ENCODE measurements at regions not wholly inside any gene's neighbourhood (a gene's known extent, or its start where the extent isn't known, plus 50 kb on each side); places are given as distances from the start of the nearest gene placed in this dataset.
A peak's percentile ranks its signal among the peaks of the same experiment; 100 is the strongest.

- TF ChIP-seq, protein P1, sequence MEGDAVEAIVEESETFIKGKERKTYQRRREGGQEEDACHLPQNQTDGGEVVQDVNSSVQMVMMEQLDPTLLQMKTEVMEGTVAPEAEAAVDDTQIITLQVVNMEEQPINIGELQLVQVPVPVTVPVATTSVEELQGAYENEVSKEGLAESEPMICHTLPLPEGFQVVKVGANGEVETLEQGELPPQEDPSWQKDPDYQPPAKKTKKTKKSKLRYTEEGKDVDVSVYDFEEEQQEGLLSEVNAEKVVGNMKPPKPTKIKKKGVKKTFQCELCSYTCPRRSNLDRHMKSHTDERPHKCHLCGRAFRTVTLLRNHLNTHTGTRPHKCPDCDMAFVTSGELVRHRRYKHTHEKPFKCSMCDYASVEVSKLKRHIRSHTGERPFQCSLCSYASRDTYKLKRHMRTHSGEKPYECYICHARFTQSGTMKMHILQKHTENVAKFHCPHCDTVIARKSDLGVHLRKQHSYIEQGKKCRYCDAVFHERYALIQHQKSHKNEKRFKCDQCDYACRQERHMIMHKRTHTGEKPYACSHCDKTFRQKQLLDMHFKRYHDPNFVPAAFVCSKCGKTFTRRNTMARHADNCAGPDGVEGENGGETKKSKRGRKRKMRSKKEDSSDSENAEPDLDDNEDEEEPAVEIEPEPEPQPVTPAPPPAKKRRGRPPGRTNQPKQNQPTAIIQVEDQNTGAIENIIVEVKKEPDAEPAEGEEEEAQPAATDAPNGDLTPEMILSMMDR (IDR thresholded peaks at IDR 0.05), result no peak
Measured at GRCh38 chr9:75228893-75229292, 140.6 kb downstream of the OSTF1 start.

DNA sequence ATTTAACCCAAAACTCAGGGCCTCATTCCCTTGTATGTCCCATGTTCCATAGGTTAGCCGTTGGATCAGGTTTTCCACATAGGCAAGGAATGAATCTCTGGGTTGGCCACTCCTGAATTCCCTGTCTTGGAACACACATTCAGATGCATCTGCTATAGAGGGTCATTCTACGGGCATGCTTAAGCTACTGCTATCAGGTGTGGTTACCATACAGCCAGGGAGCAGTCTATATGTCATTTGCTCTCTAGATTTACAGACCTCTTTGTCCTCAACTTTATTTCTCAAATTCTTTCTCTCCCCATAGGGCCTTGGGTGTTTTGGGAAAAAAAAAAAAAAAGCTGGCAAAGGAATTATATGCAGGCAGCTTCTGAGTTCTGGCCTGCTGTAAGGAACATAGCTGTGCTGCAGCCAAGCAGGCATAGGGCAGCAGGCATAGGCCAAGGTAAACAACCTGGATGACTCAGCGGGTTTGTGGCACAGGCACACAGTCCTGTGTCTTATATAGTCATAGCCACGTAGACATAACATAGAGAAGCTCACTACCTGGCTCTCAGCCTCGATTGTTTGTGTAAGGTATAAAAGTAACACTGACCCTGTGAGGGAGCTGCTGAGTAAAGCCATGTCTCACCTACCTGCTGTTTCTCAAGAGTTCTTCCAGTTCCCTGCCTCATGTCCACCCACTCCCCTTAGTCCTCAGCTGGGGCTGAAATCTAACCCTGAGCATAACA lies 141.5 kb downstream of the OSTF1 start:
- TF ChIP-seq, protein P1 (IDR thresholded peaks at IDR 0.05), result peak; percentile 24; the same call in 1 of the 2 replicates

DNA sequence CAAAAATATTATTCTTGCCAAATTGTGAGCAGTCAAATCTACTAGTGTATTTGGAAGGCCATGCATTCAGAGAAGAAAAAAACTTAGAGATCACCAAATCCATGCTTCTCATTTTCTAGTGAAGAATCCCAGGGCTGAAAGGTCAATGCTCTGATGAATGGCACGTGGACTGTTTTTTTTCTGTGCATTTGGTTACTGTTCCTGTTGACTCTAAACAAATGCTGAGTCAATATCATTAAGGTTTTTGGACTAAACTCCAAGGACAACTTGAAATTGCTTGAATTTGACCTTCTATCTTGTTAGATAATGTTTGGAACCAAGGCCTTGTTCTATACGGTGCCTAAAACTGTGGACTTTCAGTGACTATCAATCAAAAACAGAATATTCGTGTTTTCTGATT lies 142.2 kb downstream of the OSTF1 start:
- TF ChIP-seq, protein P1 (IDR thresholded peaks at IDR 0.05), result no peak

- TF ChIP-seq, protein P1 (IDR thresholded peaks at IDR 0.05), result no peak
Measured at GRCh38 chr9:75231167-75231566, 142.9 kb downstream of the OSTF1 start.

- TF ChIP-seq, protein P1 (IDR thresholded peaks at IDR 0.05), result no peak
Measured at GRCh38 chr9:75233011-75233410, 144.7 kb downstream of the OSTF1 start.

GRCh38 chr9:75235632-75236031 lies 147.3 kb downstream of the OSTF1 start:
- TF ChIP-seq, protein P1 (IDR thresholded peaks at IDR 0.05), result no peak

DNA sequence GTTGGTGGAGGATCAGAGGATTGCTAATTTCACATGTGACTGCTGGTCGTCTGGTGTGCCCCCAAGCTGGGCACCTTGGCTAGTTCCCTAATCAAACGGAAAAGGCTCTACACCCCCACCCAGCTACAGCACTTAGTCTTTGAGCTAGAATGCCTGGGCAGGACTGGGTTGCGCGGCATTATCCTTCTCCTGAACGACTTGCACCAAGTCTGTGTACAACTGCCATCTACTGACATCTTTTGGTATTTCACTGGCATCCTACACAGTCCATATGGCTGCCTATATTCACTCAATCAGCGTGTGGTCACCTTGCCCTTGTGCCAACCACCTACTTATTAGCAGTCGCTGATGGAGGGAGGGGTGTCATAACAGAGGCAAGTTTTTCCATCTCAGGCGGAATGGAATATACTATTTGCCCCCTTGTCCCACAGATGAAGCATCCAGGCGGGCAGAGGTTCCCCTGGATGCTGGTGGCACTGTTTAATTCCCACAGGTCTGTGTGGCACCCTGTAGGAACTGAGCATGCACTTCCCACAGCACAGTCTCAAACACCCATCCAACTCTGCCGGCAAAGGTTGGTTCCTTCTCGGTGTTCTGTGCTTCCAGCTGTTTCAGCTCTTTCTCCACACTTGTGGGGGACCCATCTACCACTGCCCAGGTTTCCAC lies 150.1 kb downstream of the OSTF1 start:
- TF ChIP-seq, protein P1 (IDR thresholded peaks at IDR 0.05), result peak; percentile 67

Measured in LNCAP (cell line).